Limb (tissue), 2 donors: ENCODE measurements at regions not wholly inside any gene's neighbourhood (a gene's known extent, or its start where the extent isn't known, plus 50 kb on each side); places are given as distances from the start of the nearest gene placed in this dataset.

Experiments used
- DNase-seq, 2 donors: peaks; one replicate each; pipeline ENCODE4 v3.0.0-alpha.2; 2016; ENCODE audit errors: extremely low spot score in 2 of 2

DNA sequence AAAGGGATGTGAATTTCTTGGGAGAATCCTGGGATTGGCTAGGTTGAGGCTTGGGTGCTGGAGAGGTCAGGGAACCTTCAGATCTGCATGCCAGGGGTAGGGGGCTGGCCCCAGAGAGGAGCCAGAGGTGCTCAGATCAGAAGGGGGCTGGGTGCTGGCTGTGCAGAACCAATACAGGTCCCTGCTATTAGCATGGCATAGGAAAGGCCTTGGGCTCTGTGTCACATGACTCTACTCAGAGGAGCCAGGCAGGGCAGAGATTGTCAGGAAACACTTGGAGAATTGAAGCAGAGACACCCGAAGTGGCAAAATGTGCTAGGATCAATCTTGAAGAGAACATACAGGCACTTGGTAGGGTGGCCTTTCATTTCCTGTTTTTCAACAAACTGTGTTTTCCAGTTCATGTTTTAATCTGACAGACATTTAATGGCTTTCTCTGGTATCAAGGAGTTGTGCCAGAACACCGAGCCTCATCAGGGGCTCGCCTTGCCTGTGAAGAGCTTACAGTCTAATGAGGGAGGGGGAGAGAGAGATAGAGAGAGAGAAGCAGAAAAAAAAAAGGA, 498.9 kb downstream of the RPS24 start:
- no peak for DNase-seq

DNA sequence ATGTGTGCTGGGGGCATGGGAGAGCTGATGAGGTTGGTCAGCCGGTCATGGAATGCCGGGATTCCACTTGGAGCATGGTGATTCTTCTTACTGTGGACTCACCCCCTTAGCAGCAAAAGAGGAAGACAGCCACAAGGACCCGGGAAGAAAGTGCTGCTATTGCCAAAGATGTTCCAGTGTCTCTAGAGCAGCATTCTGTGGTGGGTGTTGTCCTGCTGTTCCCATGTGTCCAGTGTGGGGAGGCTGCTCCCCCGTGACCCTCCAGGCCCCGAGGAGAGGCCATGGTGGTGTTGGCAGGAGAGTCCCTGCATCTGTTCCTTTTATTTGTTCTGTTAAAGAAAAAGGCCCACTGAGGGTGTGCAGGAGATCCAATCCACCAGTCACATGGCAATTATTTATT, 499.4 kb downstream of the RPS24 start:
- no peak for DNase-seq

DNA sequence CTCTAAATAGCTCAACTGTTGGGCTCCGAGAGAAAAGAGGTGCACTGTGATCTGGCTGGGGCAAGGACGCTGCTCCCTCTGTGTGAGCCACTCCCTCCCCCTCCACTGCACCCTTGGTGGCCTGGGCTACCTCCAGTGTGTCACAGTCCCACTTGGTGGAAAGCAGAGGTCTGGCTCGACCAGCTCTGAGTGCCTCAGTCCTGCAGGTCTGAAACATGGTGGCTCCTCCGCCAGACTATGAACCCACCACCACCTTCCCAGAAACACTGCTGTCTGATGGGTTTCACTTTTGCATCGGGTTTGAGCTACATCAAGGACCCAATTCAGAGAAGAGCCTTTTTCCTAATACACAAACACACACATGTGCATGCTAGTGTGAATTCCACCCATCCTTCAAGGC, 500.1 kb downstream of the RPS24 start:
- DNase-seq, result peak in 1 of 2 donors; percentile 26

DNA sequence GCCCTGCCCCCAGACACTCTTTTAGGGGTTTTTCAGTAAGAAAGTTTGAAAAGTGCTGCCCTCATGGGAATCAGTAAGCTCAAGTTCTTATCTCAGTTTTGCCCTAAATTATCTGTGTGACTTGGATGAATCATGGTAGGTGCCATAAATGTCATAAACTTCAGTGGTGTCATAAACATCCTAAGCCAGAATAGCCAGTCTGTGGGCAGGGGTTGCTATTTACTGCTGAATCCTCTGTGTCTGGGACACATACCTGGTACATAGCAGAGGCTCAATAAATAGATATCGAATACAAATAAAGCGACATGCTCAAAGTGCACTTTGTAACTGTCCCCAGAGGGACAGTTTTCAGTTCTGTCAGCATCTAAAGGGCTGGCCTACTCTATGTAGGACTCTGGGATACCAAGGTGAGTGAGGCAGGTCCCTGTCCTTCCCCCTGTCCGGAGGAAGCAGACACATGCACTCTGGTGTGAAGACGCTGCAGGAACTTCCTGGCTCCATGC, 502.1 kb downstream of the RPS24 start:
- DNase-seq, result no peak

DNA sequence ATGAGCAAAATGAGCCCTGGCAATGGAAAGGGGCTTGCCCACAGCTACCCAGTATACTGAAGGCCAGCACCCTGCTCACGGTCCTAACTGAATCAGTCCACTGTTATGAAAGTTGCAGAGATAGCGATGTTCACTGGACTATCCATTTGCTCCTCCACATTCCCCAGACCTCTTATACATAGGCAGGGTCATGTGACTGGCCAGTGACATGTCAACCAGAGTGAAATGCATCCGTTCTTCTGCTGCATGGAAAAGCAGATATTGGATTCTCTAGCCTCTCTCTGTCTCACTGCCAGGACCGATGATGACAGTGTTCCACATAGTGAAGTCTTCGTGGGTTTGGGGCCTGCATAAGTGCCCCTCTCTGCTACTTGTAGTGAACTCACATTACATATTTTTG, 503.4 kb downstream of the RPS24 start:
- no peak for DNase-seq

DNA sequence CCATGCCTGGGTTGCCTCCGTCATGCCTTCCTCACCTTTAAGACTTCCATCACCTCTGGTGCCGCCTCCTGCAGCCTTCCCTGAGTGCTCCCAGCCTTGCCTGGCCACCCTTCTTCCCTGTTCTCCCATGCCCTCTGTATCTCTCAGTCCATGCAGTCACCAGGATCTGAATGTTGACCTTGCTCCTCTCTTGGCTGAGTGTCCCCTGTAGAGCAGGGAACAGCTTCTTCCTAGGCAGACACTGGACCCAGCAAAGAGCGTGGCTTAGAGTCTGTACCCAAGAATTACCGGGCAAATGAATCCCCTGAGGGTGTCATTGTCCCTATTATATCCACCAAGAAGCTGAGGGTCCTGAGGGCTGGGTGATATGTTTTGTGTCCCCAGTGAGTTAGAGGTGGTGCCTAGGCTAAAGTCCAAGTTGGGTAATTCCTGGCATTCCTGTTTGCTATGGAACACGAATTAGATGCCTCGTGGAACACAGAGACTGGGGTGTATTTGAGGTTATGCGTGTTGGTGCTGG, 505.6 kb downstream of the RPS24 start:
- DNase-seq, result no peak

DNA sequence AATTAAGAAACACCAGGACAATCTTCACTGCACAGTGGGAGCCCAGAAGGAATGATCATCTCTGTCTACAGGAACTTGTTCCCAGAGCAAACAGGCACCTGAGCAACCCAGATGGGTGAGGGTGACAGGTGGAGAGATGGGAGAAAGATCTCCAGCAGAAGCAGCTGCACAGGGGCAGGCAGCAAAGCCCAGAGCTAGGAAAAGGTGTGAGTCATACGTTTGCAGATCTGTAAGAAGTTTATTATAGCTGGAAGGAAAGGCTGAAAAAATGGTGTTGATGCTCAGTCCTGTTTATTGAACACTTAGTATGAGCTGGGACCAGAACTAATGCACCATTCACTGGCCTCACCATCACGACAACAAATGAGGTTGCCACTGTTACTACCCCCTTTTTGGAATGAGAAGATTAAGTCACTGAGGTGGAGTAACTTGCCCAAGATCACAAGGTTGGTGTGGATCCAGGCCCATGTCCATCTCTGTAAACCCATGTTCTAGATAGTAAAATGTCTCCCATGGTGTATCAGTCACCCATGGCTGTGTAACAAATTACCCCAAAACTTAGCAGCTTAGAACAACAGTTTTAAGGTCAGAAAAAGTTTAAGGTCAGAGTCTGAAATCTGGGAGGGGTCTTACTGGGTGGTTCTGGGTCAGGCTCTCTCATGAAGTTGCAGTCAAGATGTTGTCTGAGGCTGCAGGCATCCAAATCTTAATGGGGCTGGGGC, 506.9 kb downstream of the RPS24 start:
- DNase-seq, result no peak

DNA sequence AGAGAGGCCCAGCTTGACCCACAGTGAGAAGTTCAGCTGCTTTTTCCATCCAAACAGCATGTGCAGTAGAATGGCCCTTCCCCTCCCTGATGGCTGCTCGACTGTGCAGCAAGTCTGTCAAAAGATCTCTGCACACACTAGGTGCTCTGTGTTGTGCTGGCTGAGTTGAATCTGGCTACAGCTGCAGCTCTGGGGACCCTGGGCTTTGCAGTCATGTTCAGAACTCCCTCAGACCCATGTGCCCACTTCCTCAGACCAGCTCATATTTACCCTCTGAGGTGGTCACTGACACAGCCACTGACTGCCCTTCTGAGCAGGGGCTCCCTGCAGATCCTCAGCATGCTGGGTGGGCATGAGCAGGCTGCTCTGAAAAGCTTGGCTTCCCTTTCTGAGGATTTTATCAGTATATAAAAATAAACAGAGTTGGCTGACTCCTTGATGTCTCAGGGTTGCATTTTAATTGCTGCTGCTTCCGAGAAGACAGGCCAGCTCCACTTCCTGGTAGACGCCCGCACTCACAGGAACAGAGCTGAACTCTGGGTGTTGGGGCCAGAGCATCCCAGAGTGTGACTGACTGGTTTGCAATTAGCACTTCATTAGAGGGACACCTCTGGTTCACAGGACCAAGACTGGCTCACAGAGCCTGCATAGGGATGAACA, 507.9 kb downstream of the RPS24 start:
- DNase-seq, result no peak

DNA sequence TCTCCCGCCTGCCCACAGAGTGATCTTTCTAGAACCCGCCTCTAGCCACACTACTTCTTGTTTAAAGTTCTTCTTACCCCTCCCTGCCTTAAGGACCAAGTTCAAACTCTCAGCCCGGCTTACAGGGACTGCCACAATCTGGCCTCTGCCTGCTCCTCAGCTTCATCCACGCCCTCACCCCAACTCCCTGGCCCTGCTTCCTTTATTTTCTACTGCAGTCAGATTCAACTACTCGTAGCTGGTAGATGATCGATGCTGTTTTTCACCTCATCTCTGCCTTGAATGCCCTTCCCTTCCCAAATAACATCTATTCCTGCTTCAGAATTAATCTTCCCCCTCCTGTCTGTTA, 508.5 kb downstream of the RPS24 start:
- no peak for DNase-seq

DNA sequence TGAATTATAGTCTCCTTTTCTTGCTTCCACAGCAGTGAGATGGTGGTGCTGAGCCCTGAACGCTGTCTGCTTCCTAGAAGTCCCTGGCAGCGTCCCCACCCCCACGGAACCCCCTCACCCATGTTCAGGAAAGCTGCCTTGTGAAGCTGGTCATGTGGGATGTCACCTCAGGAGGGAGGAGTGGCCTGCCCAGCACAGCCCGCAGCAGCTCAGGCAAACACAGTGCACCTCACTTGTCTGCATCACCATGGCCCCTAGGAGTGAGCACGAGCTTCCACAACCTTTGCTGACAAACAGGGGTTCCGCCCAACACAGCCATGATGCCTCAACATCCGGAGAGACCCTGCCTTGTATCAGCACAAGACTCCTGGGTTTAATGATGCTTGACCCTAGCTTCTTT, 508.9 kb downstream of the RPS24 start:
- DNase-seq, result no peak

DNA sequence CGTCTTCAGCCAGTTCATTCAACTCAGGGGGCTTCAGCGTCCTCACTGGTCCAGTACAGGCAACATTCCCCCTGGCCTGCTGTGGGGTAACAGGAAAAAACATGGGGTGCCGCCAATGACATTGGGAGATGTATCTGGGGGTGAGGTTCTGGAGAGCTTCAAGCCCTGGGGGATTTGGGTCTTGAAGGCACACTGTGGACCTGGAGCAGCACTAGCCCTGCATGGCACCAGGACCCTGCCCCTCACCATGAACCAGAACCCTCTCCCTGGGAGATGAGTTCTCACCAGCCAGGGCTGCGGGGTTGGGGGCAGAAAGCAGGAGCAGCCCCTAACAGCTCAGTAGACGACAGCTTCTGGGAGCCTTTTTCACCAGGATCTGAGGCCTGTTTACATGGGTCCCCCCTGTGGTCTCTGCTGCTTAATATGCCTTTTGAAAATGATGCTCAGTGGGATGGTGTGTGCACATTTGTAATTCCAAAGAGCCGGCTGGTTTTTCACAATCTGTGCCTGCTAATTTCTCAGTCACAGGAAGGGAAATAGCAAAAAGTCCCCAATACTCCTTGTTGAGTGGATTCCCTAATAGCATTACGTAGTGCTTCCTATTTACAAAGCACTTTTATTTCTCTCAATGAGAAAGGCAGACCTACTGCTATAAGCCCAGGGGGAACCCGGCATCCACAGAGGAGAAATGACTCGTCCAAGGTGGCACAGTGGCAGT, 509.5 kb downstream of the RPS24 start:
- no peak for DNase-seq

DNA sequence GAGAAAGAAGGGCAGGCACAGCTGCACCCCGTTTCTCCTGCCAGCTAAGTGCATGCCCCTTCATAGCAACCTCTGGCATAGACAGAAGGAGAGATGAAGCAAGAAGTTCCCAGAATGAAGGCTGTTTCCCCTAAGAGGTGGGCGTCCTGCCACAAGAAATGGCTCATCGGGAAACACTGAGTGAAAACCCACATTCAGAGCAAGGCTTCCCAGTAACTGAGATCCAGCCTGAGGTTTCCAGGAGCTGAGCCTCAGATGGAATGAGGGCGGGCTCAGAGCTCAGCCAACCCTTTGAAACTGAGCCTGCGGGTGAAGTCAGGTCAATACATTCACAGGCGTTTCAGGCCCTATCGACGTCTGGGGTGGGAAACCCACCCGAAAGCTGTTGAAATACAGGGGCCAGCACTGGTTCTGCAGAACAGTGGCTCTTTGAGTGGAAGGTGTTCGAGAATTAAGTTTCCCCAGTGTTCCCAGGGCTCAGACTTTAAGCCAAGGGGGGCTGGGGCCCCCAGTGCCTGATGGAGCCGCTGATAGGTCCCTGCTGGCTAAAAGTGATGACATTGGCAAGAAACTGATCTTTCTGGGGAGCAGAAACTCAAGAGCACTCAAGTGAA, 510.2 kb downstream of the RPS24 start:
- DNase-seq, result peak; percentile 72 to 81

DNA sequence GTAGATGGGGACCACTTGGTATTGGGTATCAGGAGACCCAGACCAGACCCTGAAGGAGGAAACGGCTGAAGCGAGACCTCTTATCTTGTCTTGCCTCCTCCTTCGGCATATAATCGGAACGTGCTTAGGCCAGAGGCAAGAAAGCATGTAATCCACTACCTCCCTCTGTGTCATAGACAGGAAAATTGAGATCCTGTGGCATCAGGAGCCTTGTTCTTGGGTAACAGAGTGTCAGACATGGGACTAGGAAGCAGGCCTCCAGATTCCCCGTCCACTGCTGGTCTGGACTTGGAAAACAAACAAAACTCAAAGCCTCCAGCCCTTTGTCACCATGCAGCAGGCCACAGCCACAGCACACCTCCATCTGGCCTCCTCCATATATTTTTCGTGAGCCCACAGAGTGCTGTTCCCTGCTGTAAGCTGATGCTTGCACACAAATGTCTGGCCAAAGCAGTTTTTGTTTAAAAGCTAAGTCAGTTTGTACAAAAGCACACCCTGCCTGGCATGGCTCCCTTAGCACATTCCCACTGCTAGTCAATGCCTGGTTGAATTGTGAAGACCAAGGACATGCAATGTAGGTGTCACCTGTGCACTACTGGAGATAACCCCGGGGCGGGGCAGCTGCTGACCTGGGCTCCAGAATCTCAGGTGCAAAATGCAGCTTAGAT, 510.9 kb downstream of the RPS24 start:
- no peak for DNase-seq

DNA sequence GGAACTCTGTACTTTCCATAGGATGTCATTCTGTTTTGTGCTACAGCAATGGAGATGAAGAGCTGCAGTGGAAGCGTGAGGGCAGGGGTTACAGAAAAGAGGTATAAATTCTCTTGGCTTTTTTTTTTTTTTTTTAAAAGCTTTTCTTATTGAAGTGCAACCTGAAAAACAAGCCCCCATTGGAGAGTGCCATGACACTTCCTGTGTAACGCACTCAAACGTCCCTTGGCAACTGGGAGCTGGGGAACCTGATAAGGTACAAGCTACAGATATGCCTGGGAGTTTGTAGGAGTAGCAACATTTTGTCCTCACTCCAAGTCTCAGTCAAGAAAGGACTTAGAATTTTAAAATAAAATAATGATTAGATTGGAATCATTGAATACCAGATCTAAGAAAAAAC, 512.1 kb downstream of the RPS24 start:
- DNase-seq, result no peak

DNA sequence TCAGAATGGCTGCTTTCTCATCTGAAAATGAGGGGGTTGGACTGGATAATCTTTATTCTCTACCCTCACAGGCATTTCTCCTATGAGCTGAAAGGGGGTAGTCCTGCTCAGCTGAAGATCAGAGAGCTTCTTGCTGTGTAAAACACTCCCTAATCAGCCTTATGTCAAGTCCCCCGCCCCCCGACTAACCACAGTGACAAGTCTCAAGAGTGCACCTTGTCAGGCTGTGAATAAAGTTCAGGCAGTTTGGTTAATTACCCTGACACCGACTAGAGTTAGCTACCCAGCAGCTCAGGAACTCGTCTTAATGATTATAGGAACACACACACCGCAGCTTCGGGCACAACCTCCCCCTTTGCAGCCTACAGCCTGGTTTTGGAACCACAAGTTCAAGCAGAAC, 513.7 kb downstream of the RPS24 start:
- DNase-seq, result no peak

DNA sequence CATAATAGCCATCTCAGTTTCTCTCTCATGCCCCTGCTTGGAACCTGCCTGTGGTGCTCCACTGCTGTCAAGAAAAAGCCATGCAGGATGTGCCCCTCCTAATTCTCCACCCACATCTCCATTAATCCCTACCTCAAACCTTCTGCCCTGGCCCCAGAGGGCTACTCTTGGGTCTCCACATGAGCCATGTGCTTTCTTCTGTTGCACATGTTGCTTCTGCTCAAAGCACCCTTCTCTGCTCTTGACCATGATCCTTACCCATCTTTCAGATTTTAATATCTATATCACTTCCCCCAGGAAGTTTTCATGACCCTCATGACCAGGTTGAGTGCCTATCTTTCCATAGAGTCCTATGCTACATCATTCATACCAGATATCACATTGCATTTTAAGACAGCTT, 514.2 kb downstream of the RPS24 start:
- DNase-seq, result no peak

DNA sequence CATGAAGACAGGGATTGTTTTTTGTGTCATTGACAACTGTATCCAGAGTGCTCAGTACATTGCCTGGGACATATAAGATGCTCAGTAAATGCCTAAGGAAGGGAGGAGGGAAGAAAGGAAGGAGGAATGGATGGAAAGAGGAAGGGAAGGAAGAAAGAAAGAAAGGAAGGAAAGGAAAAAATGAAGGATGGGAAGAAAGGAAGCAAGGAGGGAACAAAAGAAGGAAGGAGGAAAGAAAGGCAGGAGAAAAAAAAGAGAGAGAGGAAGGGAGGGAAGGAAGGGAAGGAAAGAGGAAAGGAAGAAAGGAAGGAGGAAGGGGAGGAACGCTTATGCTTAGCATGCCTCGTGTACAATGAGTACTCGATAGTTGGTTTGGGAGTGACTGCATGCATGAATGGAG, 514.7 kb downstream of the RPS24 start:
- DNase-seq, result no peak

DNA sequence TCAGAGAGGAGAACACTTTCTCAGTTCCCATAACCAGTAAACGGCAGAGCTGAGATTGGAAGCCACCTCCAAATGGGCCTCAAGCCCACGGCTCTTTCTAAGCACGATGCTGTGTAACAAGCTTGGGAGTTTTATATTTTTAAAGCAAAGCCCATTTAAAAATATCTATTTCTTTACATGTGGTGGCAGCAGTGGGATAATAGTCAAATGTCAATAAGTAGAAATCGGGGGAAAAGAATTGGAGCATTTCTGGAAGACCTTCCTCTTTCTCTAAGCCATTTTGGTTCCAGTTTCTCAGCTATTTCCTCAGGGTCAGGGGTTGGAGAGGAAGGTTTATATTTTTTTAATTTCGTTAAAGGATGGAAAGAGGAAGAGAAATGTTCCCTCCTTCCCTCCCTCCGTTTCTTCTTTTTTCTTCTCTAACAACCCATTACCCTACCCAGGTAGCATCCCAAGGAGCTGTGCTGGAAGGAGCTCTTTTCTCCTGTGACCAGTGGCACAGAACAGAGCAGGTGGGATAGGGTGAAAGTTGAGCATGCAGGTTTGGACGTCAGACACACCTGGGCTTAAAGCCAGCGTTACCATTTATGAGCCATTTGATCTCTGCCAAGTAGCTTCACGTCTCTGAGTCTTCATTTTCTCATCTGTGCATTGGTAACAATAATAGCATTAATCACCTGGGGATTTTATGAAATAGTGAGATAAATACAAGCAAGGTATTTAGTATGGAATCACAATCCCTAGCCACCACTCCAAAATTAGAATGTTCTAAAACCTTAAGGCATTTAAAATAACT, 515.7 kb downstream of the RPS24 start:
- DNase-seq, result no peak

DNA sequence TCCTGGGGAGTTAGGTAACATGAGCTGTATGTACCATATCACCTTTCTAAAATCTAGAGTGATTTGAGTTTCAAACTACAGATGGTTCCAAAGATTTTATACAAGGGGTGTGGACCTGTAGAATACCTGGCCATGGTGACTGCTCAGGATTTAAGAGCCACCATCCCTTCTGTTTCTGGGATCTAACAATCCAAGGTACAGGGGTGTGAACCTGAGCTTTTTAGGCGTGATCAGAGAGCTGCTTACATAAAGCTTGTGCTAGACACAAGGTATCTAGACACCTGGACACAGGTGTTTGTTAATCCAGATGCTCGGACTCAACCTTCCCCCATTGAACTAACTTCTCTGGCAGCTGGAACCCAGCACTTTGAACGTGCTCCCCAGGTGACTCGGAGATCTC, 516.4 kb downstream of the RPS24 start:
- DNase-seq, result no peak

DNA sequence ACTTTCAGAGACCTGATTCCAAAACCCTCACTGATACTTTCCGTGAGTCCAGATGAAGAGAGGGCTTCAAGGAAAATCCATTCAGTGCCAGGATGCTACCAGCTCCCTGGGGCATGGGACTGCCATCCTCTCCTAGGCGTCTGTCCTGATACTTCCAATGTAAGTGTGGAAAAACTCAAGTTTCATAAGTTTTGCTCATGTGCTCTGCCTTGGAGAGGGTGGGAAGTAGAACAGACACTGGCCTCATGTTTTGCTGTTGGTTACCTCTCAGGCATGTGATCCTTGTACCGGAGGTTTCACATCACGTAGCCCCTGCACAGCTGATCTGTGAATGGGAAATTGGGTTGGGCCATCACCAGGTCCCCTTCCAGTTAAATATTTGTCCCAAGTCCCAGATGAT, 517.1 kb downstream of the RPS24 start:
- no peak for DNase-seq
